SK-N-SH (cell line): ENCODE measurements at regions not wholly inside any gene's neighbourhood (a gene's known extent, or its start where the extent isn't known, plus 50 kb on each side); places are given as distances from the start of the nearest gene placed in this dataset.

Experiments used
- CTCF ChIA-PET: fragments of 300-600, 350-600 bp; formaldehyde crosslinking; extraction: SDS; loops from one replicate; lab custom pipeline; 2021; lab: Yijun Ruan, JAX
- POLR2A ChIA-PET: fragments of 350-600 bp; sonication (Branson Sonifier 250); formaldehyde crosslinking; extraction: SDS; loops from one replicate; lab custom pipeline; 2020; ENCODE audit warnings: antibody characterized with exemption, inconsistent platforms; lab: Yijun Ruan, JAX
- DNase-seq: peaks from one replicate; pipeline ENCODE4 v3.0.0; 2012
- H2AFZ ChIP-seq: fragments of 200-600 bp; sonication (generic); 2 replicates; pipeline ENCODE4 v1.8.1; 2016; ENCODE audit warnings: antibody characterized with exemption, mild to moderate bottlenecking, low read depth
- H3F3A ChIP-seq: fragments of 200-600 bp; sonication (generic); replicated peaks from 2 replicates; pipeline ENCODE3; 2016; ENCODE audit warnings: antibody characterized with exemption, mild to moderate bottlenecking; ENCODE audit not compliant: insufficient read depth
- H3K27ac ChIP-seq, 2 experiments: fragments of 200-500 bp in 1 of 2; fragments of 200-600 bp in 1 of 2; sonication (Bioruptor generic) in 1 of 2; sonication (generic), shearing (Covaris generic) in 1 of 2; 2 replicates each; pipeline versions ENCODE4 v1.5.1 to v1.6.1; 2014 to 2016; ENCODE audit warnings: low read depth in 2 of 2, inconsistent platforms in 1 of 2, low read length in 1 of 2, mild to moderate bottlenecking in 1 of 2, mixed read lengths in 1 of 2
- H3K27me3 ChIP-seq: fragments of 200-600 bp; sonication (generic), shearing (Covaris generic); 2 replicates; pipeline ENCODE4 v1.6.1; 2016; ENCODE audit warnings: mixed run types; ENCODE audit not compliant: insufficient read depth
- H3K36me3 ChIP-seq, 2 experiments: fragments of 200-500 bp in 1 of 2; fragments of 200-600 bp in 1 of 2; sonication (Bioruptor generic) in 1 of 2; sonication (generic) in 1 of 2; replicated peaks in 1 of 2; 2 replicates each; pipeline versions ENCODE3 to v1.5.1; 2014 to 2016; ENCODE audit warnings: low read length in 1 of 2, mild to moderate bottlenecking in 1 of 2; ENCODE audit not compliant: insufficient read depth in 2 of 2, control insufficient read depth in 1 of 2
- H3K4me1 ChIP-seq, 2 experiments: fragments of 200-500 bp in 1 of 2; fragments of 200-600 bp in 1 of 2; sonication (Bioruptor generic) in 1 of 2; sonication (generic), shearing (Covaris generic) in 1 of 2; 2 replicates each; pipeline versions ENCODE4 v1.5.1 to v1.6.1; 2014 to 2016; ENCODE audit warnings: low read depth in 1 of 2, low read length in 1 of 2, mixed run types in 1 of 2; ENCODE audit not compliant: insufficient read depth in 2 of 2, control insufficient read depth in 1 of 2
- H3K4me2 ChIP-seq: fragments of 200-600 bp; sonication (generic), shearing (Covaris generic); 2 replicates; pipeline ENCODE4 v1.6.1; 2017; ENCODE audit warnings: mixed run types
- H3K4me3 ChIP-seq, 2 experiments: fragments of 200-500 bp in 1 of 2; fragments of 200-600 bp in 1 of 2; sonication (Bioruptor generic) in 1 of 2; sonication (generic), shearing (Covaris generic) in 1 of 2; 2 replicates each; pipeline versions ENCODE4 v1.5.1 to v1.8.1; 2014 to 2016; ENCODE audit warnings: low read depth in 2 of 2, inconsistent platforms in 1 of 2, low read length in 1 of 2, mild to moderate bottlenecking in 1 of 2, mixed read lengths in 1 of 2, moderate library complexity in 1 of 2
- H3K79me2 ChIP-seq: fragments of 200-600 bp; sonication (generic); 2 replicates; pipeline ENCODE4 v1.8.1; 2017; ENCODE audit warnings: mild to moderate bottlenecking; ENCODE audit not compliant: insufficient read depth
- H3K9ac ChIP-seq: fragments of 200-600 bp; sonication (generic); 2 replicates; pipeline ENCODE4 v1.6.1; 2017; ENCODE audit warnings: mixed run types
- H3K9me2 ChIP-seq: fragments of 200-600 bp; sonication (generic); 2 replicates; pipeline ENCODE4 v1.6.1; 2017; ENCODE audit warnings: mixed run types
- H3K9me3 ChIP-seq: fragments of 200-600 bp; sonication (generic); 2 replicates; pipeline ENCODE4 v1.6.1; 2017; ENCODE audit warnings: mixed run types, mild to moderate bottlenecking, moderate library complexity
- H4K20me1 ChIP-seq: fragments of 200-600 bp; sonication (generic); 2 replicates; pipeline ENCODE4 v1.6.1; 2017; ENCODE audit warnings: mild to moderate bottlenecking, mixed run types; ENCODE audit not compliant: insufficient read depth
- CHD2 ChIP-seq: fragments of 150-350 bp; IDR thresholded peaks from 2 replicates; pipeline ENCODE4 v1.6.1; 2018; ENCODE audit warnings: low read length; ENCODE audit not compliant: partially characterized antibody
- EP300 ChIP-seq, 2 experiments: IDR thresholded peaks; 2 replicates each; pipeline versions ENCODE4 v1.4.0 to v1.6.1; 2012; ENCODE audit warnings: borderline replicate concordance in 1 of 2, low read depth in 1 of 2, low read length in 1 of 2
- EZH2phosphoT487 ChIP-seq: fragments of 200-600 bp; sonication (generic); IDR thresholded peaks from 2 replicates; pipeline ENCODE4 v1.6.1; 2017; ENCODE audit warnings: low read depth, mixed run types, mild to moderate bottlenecking, antibody characterized with exemption, moderate library complexity, borderline replicate concordance
- FOXJ3 ChIP-seq: sonication (generic); formaldehyde crosslinking; IDR thresholded peaks from 2 replicates; pipeline ENCODE4 v1.5.1; 2020; ENCODE audit warnings: mild to moderate bottlenecking, missing genetic modification reagents
- GATA2 ChIP-seq: sonication (generic); formaldehyde crosslinking; IDR thresholded peaks from 2 replicates; pipeline ENCODE4 v1.5.0; 2020; ENCODE audit warnings: mild to moderate bottlenecking, missing genetic modification reagents
- MEF2A ChIP-seq: IDR thresholded peaks from 2 replicates; pipeline ENCODE4 v1.4.0; 2012; ENCODE audit warnings: low read depth, borderline replicate concordance
- MXI1 ChIP-seq: IDR thresholded peaks from 2 replicates; pipeline ENCODE4 v1.6.1; 2012; ENCODE audit warnings: mild to moderate bottlenecking, low read depth, low read length, improper control_type of control experiment
- RAD21 ChIP-seq: IDR thresholded peaks from 2 replicates; pipeline ENCODE4 v1.6.1; 2012; ENCODE audit warnings: mild to moderate bottlenecking, low read length
- RFX5 ChIP-seq: IDR thresholded peaks from 2 replicates; pipeline ENCODE4 v1.6.1; 2012; ENCODE audit warnings: mild to moderate bottlenecking, improper control_type of control experiment, low read length
- SIN3A ChIP-seq: IDR thresholded peaks from 2 replicates; pipeline ENCODE4 v1.6.1; 2012; ENCODE audit warnings: low read depth, mild to moderate bottlenecking, low read length, moderate library complexity, borderline replicate concordance
- SMC3 ChIP-seq: IDR thresholded peaks from 2 replicates; pipeline ENCODE4 v1.6.1; 2012; ENCODE audit warnings: low read depth, low read length, improper control_type of control experiment
- TCF12 ChIP-seq: IDR thresholded peaks from 2 replicates; pipeline ENCODE4 v1.4.0; 2012
- TEAD4 ChIP-seq: IDR thresholded peaks from 2 replicates; pipeline ENCODE4 v1.4.0; 2012; ENCODE audit warnings: mild to moderate bottlenecking, borderline replicate concordance; ENCODE audit not compliant: insufficient read depth
- YY1 ChIP-seq: IDR thresholded peaks from 2 replicates; pipeline ENCODE4 v1.4.0; 2012; ENCODE audit warnings: low read depth, mild to moderate bottlenecking
- WGBS: methylation state at CpG from one replicate; pipeline ENCODE4 v1.1.6; 2017; ENCODE audit warnings: low lambda C conversion rate; 5-methylcytosine and 5-hydroxymethylcytosine counted together
- TF ChIP-seq, protein P1 (sequence below): fragments of 200-600 bp; sonication (generic); IDR thresholded peaks from 2 replicates; pipeline ENCODE4 v1.6.1; 2017; ENCODE audit warnings: antibody characterized with exemption, mild to moderate bottlenecking, moderate library complexity
- TF ChIP-seq, protein P2 (sequence below): IDR thresholded peaks from 2 replicates; pipeline ENCODE4 v1.4.0; 2012; ENCODE audit warnings: low read depth, borderline replicate concordance
- TF ChIP-seq, protein P3 (sequence below): fragments of 150-350 bp; IDR thresholded peaks from 2 replicates; pipeline ENCODE4 v1.6.1; 2016; ENCODE audit warnings: mild to moderate bottlenecking, low read depth, low read length
- TF ChIP-seq, protein P4 (sequence below): IDR thresholded peaks from 2 replicates; pipeline ENCODE4 v1.4.0; 2012; ENCODE audit warnings: low read depth, borderline replicate concordance
- TF ChIP-seq, protein P5 (sequence below): IDR thresholded peaks from 2 replicates; pipeline ENCODE4 v1.4.0; 2012; ENCODE audit warnings: low read depth

DNA sequence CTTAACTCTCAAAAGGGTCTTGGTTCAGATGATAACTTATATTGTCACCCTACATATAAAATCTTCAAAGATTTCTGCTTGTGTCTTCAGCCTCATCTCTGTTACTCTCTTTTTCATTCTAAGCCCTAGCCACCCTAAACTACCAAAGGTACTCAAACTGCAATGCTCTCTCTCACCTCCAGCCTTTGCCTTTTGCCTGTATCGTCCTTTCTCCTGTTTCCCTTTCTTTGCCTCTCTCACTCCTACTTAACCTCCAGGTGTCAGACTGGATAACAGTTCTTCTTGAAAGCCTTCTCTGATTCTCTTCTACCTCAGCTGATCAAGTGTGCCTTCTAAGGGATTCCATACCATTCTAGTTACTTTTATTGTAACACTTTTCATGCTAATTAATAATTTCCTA, 149.8 kb downstream of the SERPINI1 start:
- Histone ChIP-seq H3K4me2 (no peak overlapping the region), H3K79me2 (no peaks in the 10 kb centered on the region), H3K9ac (no peak overlapping the region), H3F3A (no peaks in the 10 kb centered on the region), H3K9me3 (no peaks in the 10 kb centered on the region), H3K4me1 (no peaks in the 10 kb centered on the region; a peak in 1 of 4 replicates), H3K27ac (no peak overlapping the region), H2AFZ (no peak overlapping the region), H3K27me3 (no peaks in the 10 kb centered on the region; the same call in 1 of the 2 replicates), H3K36me3 (no peaks in the 10 kb centered on the region), H4K20me1 (no peaks in the 10 kb centered on the region), H3K4me3 (no peak overlapping the region), H3K9me2 (no peaks in the 10 kb centered on the region)
- TF ChIP-seq YY1 (no peak), RAD21 (no peak), CHD2 (no peak), EZH2phosphoT487 (no peak), SIN3A (no peak), MXI1 (no peak), SMC3 (no peak), TEAD4 (no peak), RFX5 (no peak), TCF12 (no peak)
- TF ChIP-seq, protein P1, sequence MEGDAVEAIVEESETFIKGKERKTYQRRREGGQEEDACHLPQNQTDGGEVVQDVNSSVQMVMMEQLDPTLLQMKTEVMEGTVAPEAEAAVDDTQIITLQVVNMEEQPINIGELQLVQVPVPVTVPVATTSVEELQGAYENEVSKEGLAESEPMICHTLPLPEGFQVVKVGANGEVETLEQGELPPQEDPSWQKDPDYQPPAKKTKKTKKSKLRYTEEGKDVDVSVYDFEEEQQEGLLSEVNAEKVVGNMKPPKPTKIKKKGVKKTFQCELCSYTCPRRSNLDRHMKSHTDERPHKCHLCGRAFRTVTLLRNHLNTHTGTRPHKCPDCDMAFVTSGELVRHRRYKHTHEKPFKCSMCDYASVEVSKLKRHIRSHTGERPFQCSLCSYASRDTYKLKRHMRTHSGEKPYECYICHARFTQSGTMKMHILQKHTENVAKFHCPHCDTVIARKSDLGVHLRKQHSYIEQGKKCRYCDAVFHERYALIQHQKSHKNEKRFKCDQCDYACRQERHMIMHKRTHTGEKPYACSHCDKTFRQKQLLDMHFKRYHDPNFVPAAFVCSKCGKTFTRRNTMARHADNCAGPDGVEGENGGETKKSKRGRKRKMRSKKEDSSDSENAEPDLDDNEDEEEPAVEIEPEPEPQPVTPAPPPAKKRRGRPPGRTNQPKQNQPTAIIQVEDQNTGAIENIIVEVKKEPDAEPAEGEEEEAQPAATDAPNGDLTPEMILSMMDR, result no peak
- TF ChIP-seq, protein P2, sequence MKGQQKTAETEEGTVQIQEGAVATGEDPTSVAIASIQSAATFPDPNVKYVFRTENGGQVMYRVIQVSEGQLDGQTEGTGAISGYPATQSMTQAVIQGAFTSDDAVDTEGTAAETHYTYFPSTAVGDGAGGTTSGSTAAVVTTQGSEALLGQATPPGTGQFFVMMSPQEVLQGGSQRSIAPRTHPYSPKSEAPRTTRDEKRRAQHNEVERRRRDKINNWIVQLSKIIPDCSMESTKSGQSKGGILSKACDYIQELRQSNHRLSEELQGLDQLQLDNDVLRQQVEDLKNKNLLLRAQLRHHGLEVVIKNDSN, result no peak
- TF ChIP-seq, protein P3, sequence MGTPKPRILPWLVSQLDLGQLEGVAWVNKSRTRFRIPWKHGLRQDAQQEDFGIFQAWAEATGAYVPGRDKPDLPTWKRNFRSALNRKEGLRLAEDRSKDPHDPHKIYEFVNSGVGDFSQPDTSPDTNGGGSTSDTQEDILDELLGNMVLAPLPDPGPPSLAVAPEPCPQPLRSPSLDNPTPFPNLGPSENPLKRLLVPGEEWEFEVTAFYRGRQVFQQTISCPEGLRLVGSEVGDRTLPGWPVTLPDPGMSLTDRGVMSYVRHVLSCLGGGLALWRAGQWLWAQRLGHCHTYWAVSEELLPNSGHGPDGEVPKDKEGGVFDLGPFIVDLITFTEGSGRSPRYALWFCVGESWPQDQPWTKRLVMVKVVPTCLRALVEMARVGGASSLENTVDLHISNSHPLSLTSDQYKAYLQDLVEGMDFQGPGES, result no peak
- ChIA-PET CTCF (interaction anchor here (1.0 to 2.8 kb wide), 4 partner anchors 10 to 505 kb away, joined by 3 to 14 read pairs (median 3); partner anchors contain the start of gene ZBBX), POLR2A (no interaction called here)
- 52% methylated on average over 1 of the region's 1 CpG for WGBS
- DNase-seq, result no peak

DNA sequence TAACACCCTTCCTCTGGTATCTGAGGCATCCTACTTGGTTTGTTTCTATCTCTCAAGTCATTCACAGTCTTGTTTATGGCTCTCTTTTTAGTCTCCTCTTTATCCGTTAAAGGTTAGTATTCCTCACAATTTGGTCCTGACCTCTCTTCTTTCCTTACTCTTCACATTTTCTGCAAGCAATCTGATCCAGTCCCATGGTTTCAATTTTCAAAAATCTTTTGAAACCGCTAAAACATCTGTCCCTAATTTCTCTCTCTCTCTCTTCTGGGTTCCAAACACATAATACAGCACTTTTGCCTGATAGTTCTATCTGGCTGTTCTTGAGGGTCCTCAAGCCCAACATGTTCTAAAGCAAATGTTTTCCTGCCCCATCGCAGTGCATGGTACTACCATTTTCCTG, 149.0 kb downstream of the SERPINI1 start:
- H3K4me3 ChIP-seq, result no peak overlapping the region
- no peaks in the 10 kb centered on the region for H3K36me3 ChIP-seq
- H3K9me2 ChIP-seq, result no peaks in the 10 kb centered on the region
- H2AFZ ChIP-seq, result no peak overlapping the region
- TF ChIP-seq EZH2phosphoT487, result no peak
- TF ChIP-seq MEF2A, result no peak
- no peak for TF ChIP-seq FOXJ3
- TF ChIP-seq GATA2, result no peak
- no peak for TF ChIP-seq SIN3A
- no peak for TF ChIP-seq MXI1
- TF ChIP-seq, protein P4, sequence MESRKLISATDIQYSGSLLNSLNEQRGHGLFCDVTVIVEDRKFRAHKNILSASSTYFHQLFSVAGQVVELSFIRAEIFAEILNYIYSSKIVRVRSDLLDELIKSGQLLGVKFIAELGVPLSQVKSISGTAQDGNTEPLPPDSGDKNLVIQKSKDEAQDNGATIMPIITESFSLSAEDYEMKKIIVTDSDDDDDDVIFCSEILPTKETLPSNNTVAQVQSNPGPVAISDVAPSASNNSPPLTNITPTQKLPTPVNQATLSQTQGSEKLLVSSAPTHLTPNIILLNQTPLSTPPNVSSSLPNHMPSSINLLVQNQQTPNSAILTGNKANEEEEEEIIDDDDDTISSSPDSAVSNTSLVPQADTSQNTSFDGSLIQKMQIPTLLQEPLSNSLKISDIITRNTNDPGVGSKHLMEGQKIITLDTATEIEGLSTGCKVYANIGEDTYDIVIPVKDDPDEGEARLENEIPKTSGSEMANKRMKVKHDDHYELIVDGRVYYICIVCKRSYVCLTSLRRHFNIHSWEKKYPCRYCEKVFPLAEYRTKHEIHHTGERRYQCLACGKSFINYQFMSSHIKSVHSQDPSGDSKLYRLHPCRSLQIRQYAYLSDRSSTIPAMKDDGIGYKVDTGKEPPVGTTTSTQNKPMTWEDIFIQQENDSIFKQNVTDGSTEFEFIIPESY, result no peak
- no peak for TF ChIP-seq RFX5
- TF ChIP-seq SMC3, result no peak
- TF ChIP-seq, protein P5, sequence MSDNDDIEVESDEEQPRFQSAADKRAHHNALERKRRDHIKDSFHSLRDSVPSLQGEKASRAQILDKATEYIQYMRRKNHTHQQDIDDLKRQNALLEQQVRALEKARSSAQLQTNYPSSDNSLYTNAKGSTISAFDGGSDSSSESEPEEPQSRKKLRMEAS, result no peak
- no peak for TF ChIP-seq EP300 (IDR thresholded peaks at IDR 0.05; ENCODE audit: borderline replicate concordance in 1 of 2, low read depth in 1 of 2, low read length in 1 of 2)
- TF ChIP-seq TCF12, result no peak
- TF ChIP-seq, all 33 proteins: peak for 0
- ChIA-PET CTCF (interaction anchor here (1.2 to 2.8 kb wide), 2 partner anchors 504 to 506 kb away, joined by 4 to 14 read pairs; partner anchors contain the start of gene ZBBX), POLR2A (no interaction called here)
- WGBS, result 76% methylated on average over 3 of the region's 3 CpGs
- Histone ChIP-seq H3K4me2 (no peak overlapping the region), H3K27ac (no peak overlapping the region), H3F3A (no peaks in the 10 kb centered on the region), H3K27me3 (no peaks in the 10 kb centered on the region; the same call in 1 of the 2 replicates), H4K20me1 (no peaks in the 10 kb centered on the region), H3K79me2 (no peaks in the 10 kb centered on the region), H3K4me1 (no peaks in the 10 kb centered on the region; a peak in 1 of 4 replicates), H3K9ac (no peak overlapping the region), H3K9me3 (no peaks in the 10 kb centered on the region)
- DNase-seq, result no peak
